GM23248 (cell line): ENCODE measurements at regions not wholly inside any gene's neighbourhood (a gene's known extent, or its start where the extent isn't known, plus 50 kb on each side); places are given as distances from the start of the nearest gene placed in this dataset.

ENCODE experiments used
- DNase-seq: peaks from one replicate; pipeline ENCODE4 v3.0.0-alpha.2; 2015
- H2AFZ ChIP-seq: fragments of 200-600 bp; sonication (generic); 2 replicates; pipeline ENCODE4 v1.6.1; 2016; ENCODE audit warnings: antibody characterized with exemption
- H3F3A ChIP-seq: fragments of 200-600 bp; sonication (generic); 2 replicates; pipeline ENCODE4 v1.6.1; 2016; ENCODE audit warnings: mild to moderate bottlenecking, antibody characterized with exemption, mixed run types; ENCODE audit not compliant: insufficient read depth
- H3K27ac ChIP-seq: fragments of 200-600 bp; sonication (generic); 2 replicates; pipeline ENCODE4 v1.5.1; 2016; ENCODE audit warnings: mild to moderate bottlenecking
- H3K27me3 ChIP-seq: fragments of 200-600 bp; sonication (generic); replicated peaks from 2 replicates; pipeline ENCODE4 v1.6.1; 2016; ENCODE audit warnings: mild to moderate bottlenecking; ENCODE audit not compliant: insufficient read depth
- H3K36me3 ChIP-seq: fragments of 200-600 bp; sonication (generic); 2 replicates; pipeline ENCODE4 v1.6.1; 2016; ENCODE audit warnings: low read depth, mild to moderate bottlenecking
- H3K4me1 ChIP-seq: fragments of 200-600 bp; sonication (generic); 2 replicates; pipeline ENCODE4 v1.6.1; 2016; ENCODE audit warnings: mild to moderate bottlenecking; ENCODE audit not compliant: insufficient read depth
- H3K4me2 ChIP-seq: fragments of 200-600 bp; sonication (generic); one replicate; pipeline ENCODE4 v1.6.1; 2016; ENCODE audit warnings: mild to moderate bottlenecking; ENCODE audit not compliant: unreplicated experiment
- H3K4me3 ChIP-seq: fragments of 200-600 bp; sonication (generic); 2 replicates; pipeline ENCODE4 v1.5.1; 2016; ENCODE audit warnings: mild to moderate bottlenecking
- H3K79me2 ChIP-seq: fragments of 200-600 bp; sonication (generic); 2 replicates; pipeline ENCODE4 v1.6.1; 2016; ENCODE audit warnings: mild to moderate bottlenecking; ENCODE audit not compliant: insufficient read depth
- H3K9ac ChIP-seq: fragments of 200-600 bp; sonication (generic); 2 replicates; pipeline ENCODE4 v1.6.1; 2016; ENCODE audit warnings: mild to moderate bottlenecking
- H3K9me2 ChIP-seq: fragments of 200-600 bp; sonication (generic); 2 replicates; pipeline ENCODE4 v1.6.1; 2016; ENCODE audit warnings: mixed run types, mild to moderate bottlenecking, moderate library complexity; ENCODE audit not compliant: insufficient read depth
- H3K9me3 ChIP-seq: fragments of 200-600 bp; sonication (generic); one replicate; pipeline ENCODE4 v1.6.1; 2017; ENCODE audit warnings: low read depth
- H4K20me1 ChIP-seq: fragments of 200-600 bp; sonication (generic); 2 replicates; pipeline ENCODE4 v1.6.0; 2016; ENCODE audit not compliant: insufficient read depth
- EZH2 ChIP-seq: fragments of 200-600 bp; sonication (generic); IDR thresholded peaks from 2 replicates; pipeline ENCODE4 v1.6.1; 2018; ENCODE audit warnings: antibody characterized with exemption, mild to moderate bottlenecking; ENCODE audit not compliant: insufficient read depth, poor library complexity, severe bottlenecking
- EZH2phosphoT487 ChIP-seq: fragments of 200-600 bp; sonication (generic); IDR thresholded peaks from 2 replicates; pipeline ENCODE4 v1.6.1; 2018; ENCODE audit warnings: antibody characterized with exemption, moderate library complexity, mild to moderate bottlenecking, low read depth; ENCODE audit not compliant: insufficient read depth
- WGBS, 2 experiments: methylation state at CpG; one replicate each; pipeline ENCODE4 v1.1.6; 2015 to 2017; ENCODE audit warnings: low lambda C conversion rate in 2 of 2, low coverage in 1 of 2; ENCODE audit errors: missing lambda C conversion rate in 2 of 2; 5-methylcytosine and 5-hydroxymethylcytosine counted together
- in situ Hi-C: fragments of 300-500 bp; cut with MboI; formaldehyde crosslinking; loops from 2 replicates; pipeline ENCODE4 v1.15.0; 2020

DNA sequence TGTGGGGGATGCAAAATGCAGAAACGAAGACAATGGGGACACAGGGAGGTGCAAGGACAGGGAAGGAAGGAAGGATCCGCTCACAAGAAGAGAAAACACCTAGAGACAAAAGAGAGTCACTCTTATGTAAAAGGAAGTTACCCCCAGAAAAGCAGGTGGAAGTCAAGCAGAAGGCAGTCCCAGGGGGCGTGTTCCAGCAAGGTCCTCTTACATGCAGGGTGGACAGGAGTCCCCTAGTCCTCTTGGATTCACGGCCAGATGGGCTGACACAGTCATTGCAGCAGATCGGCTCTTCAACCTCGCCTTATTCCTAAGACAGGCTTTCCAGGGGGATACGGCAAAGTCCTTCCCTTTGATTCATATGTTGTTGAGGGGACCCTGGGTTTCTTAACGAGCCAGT, 83.9 kb upstream of the SPATA13 start:
- Histone ChIP-seq H3K4me2 (peak overlapping the region; percentile 48), H3K4me1 (peaks cover 18% of the 10 kb centered on the region; the same call in 1 of the 2 replicates), H3K36me3 (no peaks in the 10 kb centered on the region), H3K27me3 (no peaks in the 10 kb centered on the region), H3K9ac (no peak overlapping the region), H3F3A (peaks cover 9% of the 10 kb centered on the region; the same call in 1 of the 2 replicates), H4K20me1 (no peaks in the 10 kb centered on the region), H3K4me3 (no peak overlapping the region; the same call in 1 of the 2 replicates), H3K27ac (no peak overlapping the region), H2AFZ (0 out of 2 replicates have a peak overlapping the region, but pooled peaks have one; percentile 17), H3K9me2 (no peaks in the 10 kb centered on the region), H3K9me3 (no peaks in the 10 kb centered on the region), H3K79me2 (no peaks in the 10 kb centered on the region)
- no peak for DNase-seq
- in situ Hi-C loops, result no loop called here
- TF ChIP-seq EZH2phosphoT487 (no peak), EZH2 (no peak)
- WGBS, 2 experiments, result 67 to 68% methylated on average over 8 of the region's 8 CpGs

DNA sequence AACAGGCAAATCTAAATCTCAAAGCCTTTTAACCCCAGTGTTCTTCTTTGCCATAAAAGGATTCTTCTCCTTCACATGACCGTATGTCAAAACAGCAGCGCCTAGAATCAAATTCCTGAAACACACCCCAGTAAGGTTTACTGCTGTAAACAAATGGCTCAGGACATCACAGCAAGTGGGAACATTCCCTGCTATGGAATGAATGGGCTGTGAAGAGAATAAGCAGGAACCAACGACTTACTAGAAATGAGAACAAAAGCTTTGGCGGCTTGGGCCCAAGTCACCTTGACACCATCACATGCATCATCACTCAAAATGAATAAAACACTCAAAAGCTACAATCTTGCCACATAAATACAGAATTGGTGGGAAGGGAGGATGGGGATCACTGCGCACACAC, 80.4 kb upstream of the SPATA13 start:
- no peak overlapping the region for H3K9ac ChIP-seq
- no peak overlapping the region for H2AFZ ChIP-seq
- peaks cover 7% of the 10 kb centered on the region for H3K27me3 ChIP-seq
- no peak overlapping the region for H3K4me2 ChIP-seq
- no peaks in the 10 kb centered on the region for H3K9me3 ChIP-seq
- TF ChIP-seq EZH2 (no peak), EZH2phosphoT487 (no peak)
- WGBS, 2 experiments, result 79 to 81% methylated on average over 5 of the region's 5 CpGs
- H3F3A ChIP-seq, result no peaks in the 10 kb centered on the region
- H3K79me2 ChIP-seq, result no peaks in the 10 kb centered on the region
- peaks cover 10% of the 10 kb centered on the region for H3K4me1 ChIP-seq
- H4K20me1 ChIP-seq, result no peaks in the 10 kb centered on the region
- in situ Hi-C loops, result no loop called here
- H3K4me3 ChIP-seq, result no peak overlapping the region
- H3K36me3 ChIP-seq, result no peaks in the 10 kb centered on the region
- no peak for DNase-seq
- H3K27ac ChIP-seq, result no peak overlapping the region
- H3K9me2 ChIP-seq, result no peaks in the 10 kb centered on the region

DNA sequence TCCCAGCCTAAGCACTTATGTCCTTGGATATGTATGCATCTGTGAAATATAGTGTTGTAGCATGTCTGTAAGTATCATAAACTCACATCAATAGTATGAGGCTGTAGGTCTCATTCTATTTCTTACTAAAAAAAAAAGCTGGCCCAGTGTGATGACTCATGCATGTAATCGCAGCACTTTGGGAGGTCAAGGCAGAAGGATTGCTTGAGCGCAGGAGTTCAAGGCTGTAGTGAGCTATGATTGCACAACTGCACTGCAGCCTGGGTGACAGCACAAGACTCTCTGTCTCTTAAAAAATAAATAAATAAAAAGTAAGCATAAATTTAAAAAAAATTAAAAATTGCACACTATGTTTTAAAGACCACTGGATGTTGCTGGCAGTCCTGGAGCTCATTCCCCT, 79.1 kb upstream of the SPATA13 start:
- 81 to 89% methylated on average over 2 of the region's 2 CpGs for WGBS, 2 experiments
- in situ Hi-C loops, result no loop called here
- H3K9me2 ChIP-seq, result no peaks in the 10 kb centered on the region

DNA sequence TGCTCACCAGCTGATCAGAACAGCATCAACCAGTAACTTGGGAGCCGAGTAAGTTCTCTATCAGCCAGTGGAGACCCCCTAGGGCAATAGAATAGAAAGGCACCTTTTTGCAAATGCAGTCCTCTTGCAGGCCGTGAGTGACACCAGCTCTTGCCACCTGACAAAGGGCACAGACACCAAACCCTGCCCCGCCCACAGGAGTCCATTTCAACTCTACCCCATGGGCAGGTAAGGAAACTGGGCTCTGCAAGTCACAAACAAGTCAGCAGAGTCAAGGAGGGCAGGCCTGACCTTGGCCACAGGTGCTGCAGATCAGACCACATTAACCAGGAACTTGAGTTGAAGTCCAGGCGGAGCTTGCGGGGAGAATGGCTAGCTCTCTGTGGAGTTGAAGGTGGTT, 77.4 kb upstream of the SPATA13 start:
- Histone ChIP-seq H3K9me3 (no peaks in the 10 kb centered on the region), H3K9me2 (no peaks in the 10 kb centered on the region), H2AFZ (no peak overlapping the region), H3K36me3 (no peaks in the 10 kb centered on the region), H3K27ac (no peak overlapping the region), H3F3A (no peaks in the 10 kb centered on the region), H4K20me1 (no peaks in the 10 kb centered on the region), H3K27me3 (peaks cover 7% of the 10 kb centered on the region), H3K4me1 (peaks cover 4% of the 10 kb centered on the region; the same call in 1 of the 2 replicates), H3K4me3 (no peak overlapping the region), H3K9ac (no peak overlapping the region), H3K4me2 (no peak overlapping the region), H3K79me2 (no peaks in the 10 kb centered on the region)
- 75 to 76% methylated on average over 5 of the region's 5 CpGs for WGBS, 2 experiments
- no peak for DNase-seq
- TF ChIP-seq EZH2 (no peak), EZH2phosphoT487 (no peak)
- in situ Hi-C loops, result no loop called here

More for the DNA sequence above, 79.1 kb upstream of the SPATA13 start:
- TF ChIP-seq EZH2, result no peak
- H3K9ac ChIP-seq, result no peak overlapping the region
- no peak for DNase-seq
- H3K9me3 ChIP-seq, result no peaks in the 10 kb centered on the region
- H3K27ac ChIP-seq, result no peak overlapping the region
- no peak overlapping the region for H3K4me2 ChIP-seq
- no peaks in the 10 kb centered on the region for H4K20me1 ChIP-seq
- H2AFZ ChIP-seq, result no peak overlapping the region
- H3K4me1 ChIP-seq, result peaks cover 4% of the 10 kb centered on the region; the same call in 1 of the 2 replicates
- no peak overlapping the region for H3K4me3 ChIP-seq
- no peaks in the 10 kb centered on the region for H3F3A ChIP-seq
- no peaks in the 10 kb centered on the region for H3K36me3 ChIP-seq
- H3K79me2 ChIP-seq, result no peaks in the 10 kb centered on the region
- H3K27me3 ChIP-seq, result peaks cover 7% of the 10 kb centered on the region
